DOHH2 (cell line): ENCODE measurements at regions not wholly inside any gene's neighbourhood (a gene's known extent, or its start where the extent isn't known, plus 50 kb on each side); places are given as distances from the start of the nearest gene placed in this dataset.

Experiments used
- H3F3A ChIP-seq: fragments of 200-600 bp; sonication (generic), shearing (Covaris generic); 2 replicates; pipeline ENCODE4 v1.6.0; 2016; ENCODE audit warnings: antibody characterized with exemption, mild to moderate bottlenecking; ENCODE audit not compliant: control insufficient read depth, insufficient read depth
- H3K27ac ChIP-seq: fragments of 200-600 bp; sonication (generic); 2 replicates; pipeline ENCODE4 v1.5.1; 2014; ENCODE audit warnings: low read depth, mild to moderate bottlenecking, low read length, moderate library complexity
- H3K27me3 ChIP-seq: fragments of 200-600 bp; sonication (generic); 2 replicates; pipeline ENCODE4 v1.6.1; 2014; ENCODE audit warnings: mild to moderate bottlenecking, low read length, mixed read lengths; ENCODE audit not compliant: control insufficient read depth
- H3K36me3 ChIP-seq: fragments of 200-600 bp; sonication (generic); 2 replicates; pipeline ENCODE4 v1.6.1; 2014; ENCODE audit warnings: mild to moderate bottlenecking, low read length, moderate library complexity, mixed read lengths; ENCODE audit not compliant: control insufficient read depth
- H3K4me1 ChIP-seq: fragments of 200-600 bp; sonication (generic); 2 replicates; pipeline ENCODE4 v1.6.1; 2014; ENCODE audit warnings: mild to moderate bottlenecking, low read length, mixed read lengths; ENCODE audit not compliant: control insufficient read depth
- H3K4me2 ChIP-seq: fragments of 200-600 bp; sonication (generic); 2 replicates; pipeline ENCODE4 v1.6.0; 2014; ENCODE audit warnings: mild to moderate bottlenecking, low read length, moderate library complexity
- H3K4me3 ChIP-seq: fragments of 200-600 bp; sonication (generic); 2 replicates; pipeline ENCODE4 v1.5.1; 2014; ENCODE audit warnings: mild to moderate bottlenecking, low read length, mixed read lengths
- H3K79me2 ChIP-seq: fragments of 200-600 bp; sonication (generic); 2 replicates; pipeline ENCODE4 v1.6.1; 2014; ENCODE audit warnings: mild to moderate bottlenecking, low read length, mixed read lengths; ENCODE audit not compliant: control insufficient read depth
- H3K9me2 ChIP-seq: fragments of 200-600 bp; sonication (generic); replicated peaks from 2 replicates; pipeline ENCODE4 v1.6.1; 2014; ENCODE audit warnings: mild to moderate bottlenecking, low read length, mixed read lengths; ENCODE audit not compliant: control insufficient read depth
- H3K9me3 ChIP-seq: fragments of 200-600 bp; sonication (generic); 2 replicates; pipeline ENCODE4 v1.6.1; 2014; ENCODE audit warnings: antibody characterized with exemption, low read length, mixed read lengths; ENCODE audit not compliant: control insufficient read depth, insufficient read depth
- H4K20me1 ChIP-seq: fragments of 200-600 bp; sonication (generic); 2 replicates; pipeline ENCODE4 v1.6.0; 2014; ENCODE audit warnings: low read depth, mild to moderate bottlenecking, antibody characterized with exemption, low read length, moderate library complexity; ENCODE audit not compliant: control insufficient read depth, insufficient read depth
- EZH2phosphoT487 ChIP-seq: fragments of 200-600 bp; sonication (generic); IDR thresholded peaks from 2 replicates; pipeline ENCODE4 v1.6.1; 2017; ENCODE audit warnings: borderline replicate concordance, mild to moderate bottlenecking, antibody characterized with exemption, low read length, moderate library complexity, mixed read lengths
- TF ChIP-seq, protein P1 (sequence below): fragments of 200-600 bp; sonication (generic); IDR thresholded peaks from one replicate; pipeline ENCODE4 v1.5.1; 2014; ENCODE audit warnings: antibody characterized with exemption, mild to moderate bottlenecking, low read depth, low read length; ENCODE audit not compliant: poor library complexity, severe bottlenecking

DNA sequence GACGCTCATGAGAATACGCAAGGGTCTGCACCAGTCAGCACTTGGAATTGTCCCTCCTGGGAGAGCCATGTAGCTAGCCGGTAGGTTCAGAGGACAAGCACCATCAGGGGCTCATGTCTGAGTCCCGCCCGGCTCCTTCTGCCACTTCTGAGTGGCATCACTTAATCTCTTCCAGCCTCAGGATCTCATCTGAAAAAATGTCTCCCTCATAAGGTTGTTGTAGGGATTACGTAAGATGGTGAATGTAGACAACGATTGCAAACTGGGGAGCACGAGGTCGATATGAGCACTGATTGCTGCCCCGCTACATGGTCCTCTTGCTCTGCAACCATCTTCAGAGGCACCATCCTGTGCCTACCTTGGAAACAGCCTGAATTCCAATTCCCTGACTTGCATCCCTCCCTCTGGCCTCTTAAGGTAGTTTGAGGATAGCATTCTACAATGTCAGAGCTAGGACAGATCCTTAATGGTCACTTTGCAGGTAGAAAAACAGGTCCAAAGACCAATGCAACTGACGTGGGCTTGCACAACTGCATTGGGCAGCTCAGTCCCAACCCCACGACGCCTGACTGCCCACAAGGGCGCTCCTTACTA lies 115.8 kb upstream of the TMEM45B start:
- H3K27me3 ChIP-seq, result no peaks in the 10 kb centered on the region
- no peaks in the 10 kb centered on the region for H3K36me3 ChIP-seq
- H3F3A ChIP-seq, result no peaks in the 10 kb centered on the region
- no peaks in the 10 kb centered on the region for H3K9me2 ChIP-seq
- H3K4me1 ChIP-seq, result no peaks in the 10 kb centered on the region
- H3K9me3 ChIP-seq, result no peaks in the 10 kb centered on the region
- H3K4me2 ChIP-seq, result no peak overlapping the region
- no peak overlapping the region for H3K4me3 ChIP-seq
- H3K79me2 ChIP-seq, result no peaks in the 10 kb centered on the region
- H4K20me1 ChIP-seq, result no peaks in the 10 kb centered on the region
- no peak overlapping the region for H3K27ac ChIP-seq
- TF ChIP-seq EZH2phosphoT487, result no peak
- TF ChIP-seq, protein P1, sequence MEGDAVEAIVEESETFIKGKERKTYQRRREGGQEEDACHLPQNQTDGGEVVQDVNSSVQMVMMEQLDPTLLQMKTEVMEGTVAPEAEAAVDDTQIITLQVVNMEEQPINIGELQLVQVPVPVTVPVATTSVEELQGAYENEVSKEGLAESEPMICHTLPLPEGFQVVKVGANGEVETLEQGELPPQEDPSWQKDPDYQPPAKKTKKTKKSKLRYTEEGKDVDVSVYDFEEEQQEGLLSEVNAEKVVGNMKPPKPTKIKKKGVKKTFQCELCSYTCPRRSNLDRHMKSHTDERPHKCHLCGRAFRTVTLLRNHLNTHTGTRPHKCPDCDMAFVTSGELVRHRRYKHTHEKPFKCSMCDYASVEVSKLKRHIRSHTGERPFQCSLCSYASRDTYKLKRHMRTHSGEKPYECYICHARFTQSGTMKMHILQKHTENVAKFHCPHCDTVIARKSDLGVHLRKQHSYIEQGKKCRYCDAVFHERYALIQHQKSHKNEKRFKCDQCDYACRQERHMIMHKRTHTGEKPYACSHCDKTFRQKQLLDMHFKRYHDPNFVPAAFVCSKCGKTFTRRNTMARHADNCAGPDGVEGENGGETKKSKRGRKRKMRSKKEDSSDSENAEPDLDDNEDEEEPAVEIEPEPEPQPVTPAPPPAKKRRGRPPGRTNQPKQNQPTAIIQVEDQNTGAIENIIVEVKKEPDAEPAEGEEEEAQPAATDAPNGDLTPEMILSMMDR, result no peak

DNA sequence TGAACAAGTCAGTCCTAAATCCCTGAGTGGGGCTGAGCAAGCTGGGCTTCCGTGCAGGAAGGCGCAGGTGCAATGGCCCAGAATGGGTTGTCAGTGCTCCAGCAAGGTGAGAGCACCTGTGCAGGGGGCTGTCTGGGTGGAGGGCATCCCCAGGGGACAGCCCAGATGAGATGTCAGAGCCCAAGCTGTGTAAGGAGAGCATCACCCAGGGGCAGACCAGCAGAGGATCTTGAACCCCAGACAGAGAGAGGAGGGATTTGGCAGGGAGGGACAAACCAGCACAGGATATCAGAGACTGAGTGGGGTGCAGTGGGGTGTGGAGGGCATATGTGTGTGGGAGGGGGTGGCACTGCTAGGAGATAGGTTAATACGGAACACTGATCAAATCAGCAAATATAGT lies 114.9 kb upstream of the TMEM45B start:
- H3K4me2 ChIP-seq, result no peak overlapping the region
- H4K20me1 ChIP-seq, result no peaks in the 10 kb centered on the region
- no peaks in the 10 kb centered on the region for H3K9me2 ChIP-seq
- TF ChIP-seq EZH2phosphoT487, result no peak
- TF ChIP-seq, protein P1, result no peak
- H3K27me3 ChIP-seq, result no peaks in the 10 kb centered on the region
- H3K9me3 ChIP-seq, result no peaks in the 10 kb centered on the region
- no peaks in the 10 kb centered on the region for H3K4me1 ChIP-seq
- no peak overlapping the region for H3K4me3 ChIP-seq
- no peaks in the 10 kb centered on the region for H3K79me2 ChIP-seq
- H3K27ac ChIP-seq, result no peak overlapping the region
- no peaks in the 10 kb centered on the region for H3K36me3 ChIP-seq
- H3F3A ChIP-seq, result no peaks in the 10 kb centered on the region

DNA sequence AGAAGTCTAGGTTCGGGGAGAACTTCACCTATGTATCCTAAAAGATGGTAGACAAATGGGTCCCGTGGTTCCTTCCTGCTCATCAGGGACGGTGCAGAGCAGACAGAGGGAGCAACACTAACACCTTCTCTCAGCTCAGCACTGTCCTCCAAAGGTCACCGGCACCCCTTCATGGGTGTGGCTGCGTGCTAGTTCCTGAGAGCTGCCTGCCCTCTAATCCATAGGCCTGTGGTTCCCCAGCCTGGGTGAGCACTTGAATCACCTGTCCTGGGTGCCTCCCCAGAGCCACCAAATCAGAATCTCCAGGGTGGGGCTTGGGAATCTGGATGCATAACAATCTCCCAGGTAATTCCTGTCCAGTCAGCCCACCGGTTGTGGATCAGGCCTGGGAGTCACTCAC lies 113.9 kb upstream of the TMEM45B start:
- H3K36me3 ChIP-seq, result no peaks in the 10 kb centered on the region
- no peaks in the 10 kb centered on the region for H3K4me1 ChIP-seq
- no peaks in the 10 kb centered on the region for H3K9me2 ChIP-seq
- no peak overlapping the region for H3K27ac ChIP-seq
- no peak overlapping the region for H3K4me3 ChIP-seq
- no peak overlapping the region for H3K4me2 ChIP-seq
- H3K27me3 ChIP-seq, result no peaks in the 10 kb centered on the region
- TF ChIP-seq, protein P1, result no peak
- no peak for TF ChIP-seq EZH2phosphoT487
- no peaks in the 10 kb centered on the region for H3F3A ChIP-seq
- H3K79me2 ChIP-seq, result no peaks in the 10 kb centered on the region
- H3K9me3 ChIP-seq, result no peaks in the 10 kb centered on the region
- H4K20me1 ChIP-seq, result no peaks in the 10 kb centered on the region
